Left colon (tissue), 2 donors: ENCODE measurements at regions not wholly inside any gene's neighbourhood (a gene's known extent, or its start where the extent isn't known, plus 50 kb on each side); places are given as distances from the start of the nearest gene placed in this dataset.
"Not testable (repeated sequence)": the region's sequence is repeated elsewhere in the genome, so short reads cannot be mapped to it uniquely, and the experiment has no call there.

Experiments
- ATAC-seq: fragments of 200-7000 bp; cut with Tn5 transposase; one replicate; pipeline ENCODE4 v1.9.1; 2020; ENCODE audit warnings: mild to moderate bottlenecking, moderate library complexity
- DNase-seq, 2 donors: peaks; one replicate each; pipeline ENCODE4 v3.0.0-alpha.2; 2020
- intact Hi-C, 2 donors: fragments of 100-400 bp; cut with DNase I in 1 of 2; cut with micrococcal nuclease in 1 of 2; formaldehyde crosslinking; loops; one replicate each; pipeline versions ENCODE4 v1.11.2 to v1.14.0; 2022; cut with DNase I, micrococcal nuclease
- donor health status: DM: no; HTN: no; CAD: no.
- donor health status: DM: yes; HTN: yes; CAD: no.

GRCh38 chr13:63463782-63464610 is 2048.3 kb upstream of the PCDH20 start:
- intact Hi-C loops = no loop called here
- ATAC-seq = no peak
- no peak for DNase-seq

DNA sequence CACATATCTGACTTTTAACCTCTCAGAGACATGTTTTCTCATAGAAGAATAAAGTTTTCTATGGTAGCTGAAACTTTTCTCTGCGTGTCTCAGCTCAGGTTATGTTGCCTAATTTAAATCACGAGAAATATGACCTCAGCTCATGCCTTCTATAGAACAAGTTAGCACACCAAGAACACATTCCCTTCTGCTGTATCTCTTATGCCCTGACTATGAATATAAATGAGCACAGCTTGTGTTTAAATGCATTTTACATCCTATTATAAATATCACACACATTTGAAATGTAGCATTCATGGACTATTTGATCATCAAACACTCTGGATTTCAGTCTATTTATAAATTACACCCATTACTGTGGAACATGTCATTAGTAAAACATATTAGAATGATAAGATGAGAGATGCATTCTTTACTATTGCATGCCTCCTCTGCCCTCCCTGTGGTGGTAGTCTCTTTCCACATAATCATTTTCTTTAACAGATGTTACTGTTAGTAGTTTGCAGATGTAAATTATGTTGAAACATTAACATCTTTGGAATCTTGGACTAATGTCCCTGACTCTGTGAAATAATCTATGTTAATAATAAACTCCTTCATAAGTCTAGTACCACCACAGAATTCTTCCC is 2044.9 kb upstream of the PCDH20 start:
- DNase-seq (no peak), ATAC-seq (no peak)
- intact Hi-C loops = no loop called here

- no peak for ATAC-seq
- intact Hi-C loops = no loop called here
- no peak for DNase-seq
Observed at GRCh38 chr13:63457186-63457585, 2041.5 kb upstream of the PCDH20 start.

- intact Hi-C loops = no loop called here
- ATAC-seq (no peak), DNase-seq (no peak)
Observed at GRCh38 chr13:63455938-63456337, 2040.3 kb upstream of the PCDH20 start.

GRCh38 chr13:63449550-63449949 is 2033.9 kb upstream of the PCDH20 start:
- no peak for ATAC-seq
- intact Hi-C loops = no loop called here

DNA sequence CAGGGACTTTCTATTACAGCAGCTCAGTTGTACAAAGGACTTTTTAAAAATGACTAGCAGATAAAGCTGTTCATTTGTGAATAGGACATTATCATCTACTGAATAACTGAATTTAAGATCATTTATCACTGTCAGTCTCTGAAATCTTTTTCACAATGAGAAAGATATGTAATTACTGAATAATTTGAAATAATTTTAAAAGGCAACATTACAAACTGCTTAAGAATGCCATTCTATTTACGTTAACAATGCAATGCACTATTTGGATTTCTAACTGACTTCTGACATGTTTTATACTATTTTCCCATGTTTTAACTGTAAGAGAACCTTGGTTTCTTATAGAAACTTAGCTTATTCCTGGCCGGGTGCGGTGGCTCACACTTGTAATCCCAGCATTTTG is 2033.0 kb upstream of the PCDH20 start:
- ATAC-seq = no peak
- DNase-seq = no peak
- intact Hi-C loops = no loop called here

More at GRCh38 chr13:63449550-63449949, 2033.9 kb upstream of the PCDH20 start:
- no peak for DNase-seq

DNA sequence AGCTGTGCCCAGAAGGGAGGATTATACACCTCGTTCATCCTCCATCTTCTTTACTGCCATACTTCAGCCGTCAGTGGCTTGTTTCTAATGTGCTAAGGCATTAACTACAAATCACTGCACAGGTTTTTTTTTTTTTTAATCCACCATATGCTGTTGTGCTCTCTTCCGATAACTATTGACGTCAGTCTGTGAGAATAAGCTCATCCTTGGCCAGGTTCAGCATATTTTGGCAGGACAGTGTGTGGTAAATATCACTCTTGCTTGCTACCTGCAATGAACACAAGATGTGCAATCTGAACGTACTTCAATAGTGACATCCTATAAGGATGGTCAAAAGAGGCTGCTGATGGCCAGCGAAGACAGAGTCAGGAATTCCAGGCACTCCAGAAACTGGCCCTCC is 2030.7 kb upstream of the PCDH20 start:
- intact Hi-C loops = no loop called here
- no peak for DNase-seq
- no peak for ATAC-seq

DNA sequence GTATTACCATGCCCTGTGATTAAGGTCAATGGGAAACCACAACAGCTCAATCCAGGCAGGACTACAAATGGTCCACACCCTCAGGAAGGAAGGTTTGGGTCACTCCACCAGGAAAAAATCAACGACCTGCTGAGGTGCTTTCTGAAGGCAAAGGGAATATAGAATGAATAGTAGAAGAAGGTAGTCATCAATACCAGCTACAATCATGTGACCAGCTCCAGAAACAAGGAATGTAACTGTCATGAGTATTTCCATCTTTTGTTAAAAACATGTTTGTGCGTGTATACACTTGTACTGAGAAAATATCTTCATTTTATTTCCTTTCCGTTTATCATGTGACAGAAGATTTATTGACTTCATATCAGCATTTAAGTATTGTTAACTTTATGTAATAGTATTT is 2028.6 kb upstream of the PCDH20 start:
- intact Hi-C loops, ATAC-seq, DNase-seq: not testable (repeated sequence)

DNA sequence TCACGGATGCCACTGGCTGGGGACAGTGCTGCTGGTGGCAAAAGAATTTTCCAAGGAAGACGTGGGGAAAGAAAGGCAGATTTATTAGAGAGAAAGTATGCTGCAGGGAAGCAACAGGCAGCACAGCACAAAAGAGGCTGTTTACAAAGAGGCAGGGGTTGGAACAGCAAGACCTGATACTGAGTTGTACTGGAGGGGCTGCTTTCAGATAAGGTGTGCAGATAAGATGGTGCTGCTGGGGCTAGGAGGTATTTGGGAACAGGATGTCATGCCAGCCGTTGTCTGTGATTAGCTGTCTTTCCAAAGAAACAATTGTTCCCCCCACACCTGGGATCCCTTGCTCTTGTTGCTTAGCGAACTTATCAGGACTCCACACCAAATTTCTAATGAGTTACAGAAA is 2023.3 kb upstream of the PCDH20 start:
- DNase-seq = no peak
- ATAC-seq = no peak
- intact Hi-C loops = no loop called here

- no peak for ATAC-seq
- no peak for DNase-seq
- intact Hi-C loops = no loop called here
Observed at GRCh38 chr13:63436325-63436668, 2020.6 kb upstream of the PCDH20 start.

GRCh38 chr13:63435667-63436324 is 2020.1 kb upstream of the PCDH20 start:
- ATAC-seq (no peak), DNase-seq (no peak)
- intact Hi-C loops = no loop called here

DNA sequence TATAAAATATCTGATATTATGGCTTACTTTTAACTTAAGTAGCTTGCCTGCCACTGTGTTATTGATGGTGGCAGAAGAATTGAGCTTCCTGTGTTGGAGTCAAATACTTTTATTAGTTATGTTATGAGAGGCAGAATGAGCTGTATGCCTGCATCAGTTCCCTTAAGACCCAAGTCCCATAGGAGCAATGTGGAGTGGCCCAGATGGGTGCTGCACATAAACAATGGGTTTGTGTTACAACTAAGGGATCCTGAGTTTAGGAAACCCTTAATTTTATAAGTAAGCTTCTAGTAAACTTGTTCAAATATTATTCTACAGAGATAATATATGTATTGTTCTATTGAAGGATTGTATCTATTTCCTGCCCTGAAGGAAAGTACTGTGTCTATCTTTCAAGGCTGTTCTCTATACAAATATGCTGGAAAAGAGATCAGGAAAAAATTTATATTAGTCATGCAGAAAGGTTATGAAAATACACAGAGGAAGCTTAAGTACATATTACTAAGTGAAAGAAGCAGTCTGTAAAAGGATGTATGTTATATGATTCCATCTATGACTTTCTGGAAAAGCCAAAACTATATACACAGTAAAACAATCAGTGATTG is 2018.0 kb upstream of the PCDH20 start:
- ATAC-seq = no peak
- DNase-seq = no peak
- intact Hi-C loops = no loop called here

- DNase-seq = no peak
- no peak for ATAC-seq
- intact Hi-C loops = no loop called here
Observed at GRCh38 chr13:63427170-63427569, 2011.5 kb upstream of the PCDH20 start.

- intact Hi-C loops = no loop called here
- DNase-seq = no peak
- no peak for ATAC-seq
Observed at GRCh38 chr13:63425131-63425530, 2009.5 kb upstream of the PCDH20 start.

GRCh38 chr13:63421123-63421522 is 2005.5 kb upstream of the PCDH20 start:
- ATAC-seq = no peak
- DNase-seq = no peak
- intact Hi-C loops = no loop called here

DNA sequence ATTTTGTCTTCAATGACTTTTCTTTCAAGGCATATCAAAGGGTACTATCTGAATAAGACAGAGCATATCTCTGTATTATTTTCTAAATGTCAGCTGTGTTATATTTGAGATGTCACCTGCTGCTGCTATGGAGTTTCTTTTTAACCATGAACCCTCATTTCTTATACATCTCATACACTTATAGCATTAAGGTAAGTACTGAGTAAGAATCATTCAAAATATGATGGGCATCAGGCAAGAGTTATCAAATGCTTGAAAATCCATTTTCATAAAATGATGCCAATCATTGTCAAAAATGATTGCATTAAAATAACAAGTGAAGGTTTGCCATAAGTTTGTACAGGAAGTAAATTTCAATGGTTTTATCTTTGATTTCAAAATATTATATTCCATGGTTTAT is 2005.0 kb upstream of the PCDH20 start:
- intact Hi-C loops = no loop called here
- no peak for ATAC-seq
- DNase-seq = no peak

DNA sequence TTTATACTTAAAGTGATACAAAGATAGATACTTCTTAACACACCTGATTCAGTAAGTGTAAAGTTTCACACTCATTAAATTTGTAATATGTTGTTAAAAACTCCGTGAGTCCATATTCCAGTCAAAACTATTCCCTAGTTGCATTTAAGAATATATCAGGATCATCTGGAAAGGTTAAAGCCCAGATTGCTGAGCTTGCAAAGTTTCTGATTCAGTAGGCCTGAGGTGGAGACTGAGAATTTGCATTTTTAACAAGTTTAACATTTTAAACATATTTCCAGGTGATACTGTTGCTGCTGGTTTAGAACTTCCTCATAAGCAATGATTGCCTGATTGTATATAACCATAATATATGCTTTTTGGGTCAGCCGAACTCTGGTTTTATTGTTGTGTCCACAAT is 1998.6 kb upstream of the PCDH20 start:
- intact Hi-C loops = no loop called here
- DNase-seq (no peak), ATAC-seq (no peak)

- intact Hi-C loops = no loop called here
- DNase-seq (no peak), ATAC-seq (no peak)
Observed at GRCh38 chr13:63409791-63410351, 1994.2 kb upstream of the PCDH20 start.

DNA sequence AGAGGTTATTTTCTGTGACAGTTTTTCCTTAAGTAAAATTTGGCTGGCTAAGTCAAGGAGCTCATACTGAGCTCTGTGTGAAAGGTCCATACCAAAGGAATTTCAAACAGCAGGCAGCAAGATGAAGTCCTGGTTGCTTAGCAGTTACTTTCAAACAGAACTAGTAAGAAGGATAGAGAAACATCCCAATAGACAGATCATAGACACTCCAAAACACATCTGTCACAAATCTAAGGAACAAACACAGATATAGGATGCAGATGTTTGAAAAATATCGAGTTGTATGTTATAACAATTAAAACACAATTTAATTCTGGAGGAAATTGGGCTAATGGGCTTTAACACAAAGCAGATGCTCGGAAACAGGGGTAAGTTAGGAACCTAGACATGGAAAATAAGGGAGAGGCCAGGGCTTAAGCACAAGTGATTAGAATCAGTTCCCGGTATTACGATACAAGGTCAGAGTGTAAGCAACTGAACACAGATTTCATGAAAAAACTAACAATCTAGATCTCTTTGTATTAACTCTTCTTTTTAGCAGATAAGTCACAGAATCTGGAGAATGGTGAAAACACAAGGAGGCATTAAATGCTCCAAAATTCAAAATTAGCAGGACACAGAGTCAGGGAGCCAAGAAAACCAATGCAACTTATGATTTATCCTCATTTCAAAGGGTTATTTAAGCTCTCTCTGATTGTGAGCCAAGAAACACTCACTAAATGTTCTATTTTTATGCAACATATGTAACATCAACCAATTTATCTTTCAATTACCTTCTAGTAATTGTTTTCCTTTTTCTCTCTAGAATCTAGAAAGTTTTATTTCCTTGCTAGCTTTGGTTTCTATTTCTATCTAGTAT is 1992.9 kb upstream of the PCDH20 start:
- intact Hi-C loops = no loop called here
- DNase-seq = no peak
- no peak for ATAC-seq
